GM19468 (cell line): ENCODE measurements at regions not wholly inside any gene's neighbourhood (a gene's known extent, or its start where the extent isn't known, plus 50 kb on each side); places are given as distances from the start of the nearest gene placed in this dataset.
"Not testable (repeated sequence)": the region's sequence is repeated elsewhere in the genome, so short reads cannot be mapped to it uniquely, and the experiment has no call there.

Experiments
- ATAC-seq: cut with Tn5 transposase; IDR thresholded peaks from one replicate; pipeline ENCODE4 v1.9.1; 2021; ENCODE audit warnings: mild to moderate bottlenecking, moderate library complexity, moderate number of reproducible peaks; ENCODE audit not compliant: unreplicated experiment; ENCODE audit errors: extremely low read depth

- not testable (repeated sequence) for ATAC-seq
These were observed 229.4 kb downstream of the HTR1A start for GRCh38 chr5:63732880-63733279.

DNA sequence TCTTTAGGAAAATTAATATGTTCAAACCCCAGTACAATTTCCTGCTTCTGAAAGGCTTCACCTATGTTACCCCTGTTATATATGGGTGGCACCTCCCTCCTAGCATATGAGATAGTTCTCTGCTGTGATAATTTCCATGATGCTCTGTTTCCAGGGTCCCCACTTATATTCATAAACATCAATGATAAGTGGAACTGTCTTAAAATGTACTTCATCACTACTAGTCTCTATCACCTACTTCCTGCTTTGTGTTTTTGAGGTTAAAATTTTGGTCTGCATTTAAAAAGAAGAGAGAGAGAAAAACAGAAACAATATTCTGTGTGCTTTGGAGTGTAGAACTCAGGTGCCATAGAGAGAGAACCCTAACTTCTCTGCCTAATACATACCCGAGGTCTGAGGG is 234.7 kb downstream of the HTR1A start:
- ATAC-seq: no peak

GRCh38 chr5:63726496-63726895 is 235.7 kb downstream of the HTR1A start:
- peak; percentile 45 for ATAC-seq

- no peak for ATAC-seq
These were observed 243.1 kb downstream of the HTR1A start for GRCh38 chr5:63719147-63719546.

- ATAC-seq: no peak
These were observed 262.0 kb downstream of the HTR1A start for GRCh38 chr5:63700241-63700640.

- ATAC-seq: no peak
These were observed 264.4 kb downstream of the HTR1A start for GRCh38 chr5:63697811-63698210.

GRCh38 chr5:63690546-63690945 is 271.7 kb downstream of the HTR1A start:
- ATAC-seq: no peak

GRCh38 chr5:63687854-63688516 is 274.3 kb downstream of the HTR1A start:
- no peak for ATAC-seq

- no peak for ATAC-seq
These were observed 275.3 kb downstream of the HTR1A start for GRCh38 chr5:63686938-63687337.

- ATAC-seq: no peak
These were observed 276.1 kb downstream of the HTR1A start for GRCh38 chr5:63686181-63686580.

- no peak for ATAC-seq
These were observed 276.8 kb downstream of the HTR1A start for GRCh38 chr5:63685454-63685853.

- ATAC-seq: no peak
These were observed 287.4 kb downstream of the HTR1A start for GRCh38 chr5:63674881-63675280.

DNA sequence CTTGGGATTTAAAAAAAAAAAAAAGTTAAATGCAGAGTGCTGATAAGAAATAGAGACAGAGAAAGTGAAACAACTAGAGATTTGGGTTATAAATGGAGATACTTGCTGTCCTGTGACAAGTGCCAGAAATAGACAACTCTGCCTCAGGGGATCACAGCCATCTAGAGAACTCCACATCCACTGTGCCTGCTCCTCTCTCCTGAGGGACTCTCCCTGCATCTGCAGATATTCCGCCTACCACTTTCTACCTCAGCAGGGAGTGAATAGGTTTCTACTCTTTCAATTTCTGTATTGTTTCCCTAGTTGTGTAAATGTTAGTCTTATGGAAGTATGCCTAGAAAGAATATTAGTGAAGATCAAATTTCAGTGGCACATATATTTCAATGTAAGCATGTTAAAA is 307.2 kb downstream of the HTR1A start:
- no peak for ATAC-seq

DNA sequence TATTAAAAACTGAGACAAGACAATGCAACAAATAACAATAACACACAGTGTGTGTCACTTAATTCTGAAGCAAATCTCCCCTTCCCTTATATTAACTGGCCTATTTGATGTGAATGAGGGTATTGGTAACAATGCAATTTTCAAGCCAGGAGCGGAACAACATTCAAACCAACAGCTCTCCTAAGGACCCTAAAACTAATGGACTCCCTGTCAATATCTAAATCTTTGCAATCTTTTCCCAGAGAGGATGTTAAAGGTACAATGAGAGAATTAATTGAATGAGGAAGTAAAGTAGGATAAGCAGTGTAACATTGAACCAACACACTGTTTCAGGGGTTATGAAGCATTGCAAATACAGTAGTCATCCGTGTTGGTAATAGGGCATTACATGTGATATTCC is 311.7 kb downstream of the HTR1A start:
- no peak for ATAC-seq

DNA sequence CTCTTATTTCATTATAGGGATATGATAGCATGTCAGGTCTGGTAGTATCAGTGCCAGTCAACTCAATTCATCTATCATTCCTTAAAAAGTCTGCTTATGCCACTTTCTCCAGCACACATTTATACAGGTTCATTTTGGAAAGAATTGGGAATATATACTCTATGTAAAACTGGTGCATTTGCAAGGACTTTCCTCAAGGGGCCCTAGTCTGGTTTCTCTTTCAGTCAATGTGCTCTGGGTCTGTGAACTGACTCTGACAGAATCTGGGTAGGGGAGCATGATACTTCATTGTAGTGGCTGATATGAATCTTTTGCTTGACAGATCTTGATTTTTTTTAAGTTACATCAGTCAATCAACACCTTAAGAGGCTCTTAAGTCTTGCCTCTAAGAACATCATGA is 313.9 kb downstream of the HTR1A start:
- no peak for ATAC-seq

- no peak for ATAC-seq
These were observed 332.2 kb downstream of the HTR1A start for GRCh38 chr5:63629951-63630630.

DNA sequence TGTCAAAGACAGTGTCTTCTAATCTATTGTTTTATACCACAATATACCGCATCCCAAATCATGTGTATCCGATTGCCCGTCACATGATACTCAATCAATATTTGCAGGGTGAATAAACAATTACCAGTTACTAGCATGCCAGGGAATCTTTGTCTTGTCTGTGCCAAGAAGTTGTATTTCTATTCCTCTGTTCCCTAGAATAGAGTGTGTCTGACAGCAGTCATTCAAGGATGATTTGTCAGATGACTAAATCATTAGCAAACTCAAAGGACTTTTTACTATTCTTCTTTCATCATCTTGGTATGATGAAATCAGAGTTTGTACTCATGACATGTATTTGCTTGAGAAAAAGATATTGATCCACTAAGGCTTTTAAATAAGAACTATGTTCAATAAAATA is 348.8 kb downstream of the HTR1A start:
- ATAC-seq: no peak

GRCh38 chr5:63603996-63604395 is 358.2 kb downstream of the HTR1A start:
- ATAC-seq: no peak

DNA sequence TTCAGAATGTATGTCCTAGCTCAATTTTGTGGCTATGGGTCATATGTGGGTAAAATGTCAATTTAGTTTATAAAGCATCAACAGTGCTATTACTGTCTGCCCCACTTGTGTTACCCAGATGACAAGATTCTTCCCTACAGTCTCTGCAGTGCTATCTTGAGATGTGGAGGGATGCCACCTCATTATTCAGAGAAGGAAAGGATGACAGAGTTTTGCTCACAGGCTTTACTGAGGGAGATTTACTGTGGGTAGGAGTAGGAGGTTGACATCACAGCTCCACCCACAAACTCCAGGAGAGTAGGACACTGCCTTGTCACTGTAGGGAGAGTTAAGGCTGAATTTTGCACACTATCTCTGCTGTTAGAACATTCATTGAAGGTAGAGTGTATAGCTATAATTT is 359.3 kb downstream of the HTR1A start:
- no peak for ATAC-seq

GRCh38 chr5:63596254-63596653 is 366.0 kb downstream of the HTR1A start:
- no peak for ATAC-seq

GRCh38 chr5:63573380-63573779 is 388.9 kb downstream of the HTR1A start:
- ATAC-seq: no peak

- ATAC-seq: no peak
These were observed 389.5 kb downstream of the HTR1A start for GRCh38 chr5:63572740-63573139.
